ENCODE measurements at regions not wholly inside any gene's neighbourhood (a gene's known extent, or its start where the extent isn't known, plus 50 kb on each side); places are given as distances from the start of the nearest gene placed in this dataset.
"Not testable (repeated sequence)": the region's sequence is repeated elsewhere in the genome, so short reads cannot be mapped to it uniquely, and the experiment has no call there.

DNA sequence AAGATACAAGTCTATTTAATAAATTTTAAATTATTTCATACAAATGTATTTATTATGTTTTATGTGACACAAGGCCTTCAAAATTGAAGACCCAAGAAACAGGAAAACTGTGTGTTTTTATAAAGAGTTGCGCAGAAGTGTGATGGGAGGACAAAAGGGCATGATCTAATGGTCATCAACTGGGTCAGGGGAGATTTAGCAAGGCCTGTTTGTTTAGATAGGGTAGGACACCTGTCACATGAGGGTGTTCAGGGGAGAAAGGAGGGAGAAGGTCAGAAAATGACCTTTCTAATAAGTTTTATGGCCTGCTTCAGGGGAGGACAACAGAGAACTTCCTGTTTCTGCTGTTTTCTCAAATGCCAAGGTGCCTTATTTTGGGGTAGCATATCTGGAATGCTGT, 528.8 kb downstream of the STK39 start:
- WGBS, 4 donors, result 80 to 87% (median 85%) methylated on average over 1 of the region's 1 CpG
- no peak for DNase-seq
- no peaks in the 10 kb centered on the region for H3K4me1 ChIP-seq
- intact Hi-C loops (cut with DNase I), result no loop called here
- H3K27me3 ChIP-seq, result no peaks in the 10 kb centered on the region
- no peak overlapping the region for H3K4me3 ChIP-seq
- no peak overlapping the region for H3K27ac ChIP-seq
- TF ChIP-seq, protein P1, sequence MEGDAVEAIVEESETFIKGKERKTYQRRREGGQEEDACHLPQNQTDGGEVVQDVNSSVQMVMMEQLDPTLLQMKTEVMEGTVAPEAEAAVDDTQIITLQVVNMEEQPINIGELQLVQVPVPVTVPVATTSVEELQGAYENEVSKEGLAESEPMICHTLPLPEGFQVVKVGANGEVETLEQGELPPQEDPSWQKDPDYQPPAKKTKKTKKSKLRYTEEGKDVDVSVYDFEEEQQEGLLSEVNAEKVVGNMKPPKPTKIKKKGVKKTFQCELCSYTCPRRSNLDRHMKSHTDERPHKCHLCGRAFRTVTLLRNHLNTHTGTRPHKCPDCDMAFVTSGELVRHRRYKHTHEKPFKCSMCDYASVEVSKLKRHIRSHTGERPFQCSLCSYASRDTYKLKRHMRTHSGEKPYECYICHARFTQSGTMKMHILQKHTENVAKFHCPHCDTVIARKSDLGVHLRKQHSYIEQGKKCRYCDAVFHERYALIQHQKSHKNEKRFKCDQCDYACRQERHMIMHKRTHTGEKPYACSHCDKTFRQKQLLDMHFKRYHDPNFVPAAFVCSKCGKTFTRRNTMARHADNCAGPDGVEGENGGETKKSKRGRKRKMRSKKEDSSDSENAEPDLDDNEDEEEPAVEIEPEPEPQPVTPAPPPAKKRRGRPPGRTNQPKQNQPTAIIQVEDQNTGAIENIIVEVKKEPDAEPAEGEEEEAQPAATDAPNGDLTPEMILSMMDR (IDR thresholded peaks at IDR 0.05), result no peak
- no peak for TF ChIP-seq POLR2A (IDR thresholded peaks at IDR 0.05)
- H3K36me3 ChIP-seq, result no peaks in the 10 kb centered on the region
- ATAC-seq, result no peak
- H3K9me3 ChIP-seq, result no peaks in the 10 kb centered on the region

- no peaks in the 10 kb centered on the region for H3K9me3 ChIP-seq
- ATAC-seq, result no peak
- no peaks in the 10 kb centered on the region for H3K4me1 ChIP-seq
- WGBS, 4 donors, result 67 to 86% (median 80%) methylated on average over 29 of the region's 29 CpGs
- no peak overlapping the region for H3K4me3 ChIP-seq
- no peaks in the 10 kb centered on the region for H3K27me3 ChIP-seq
- DNase-seq, result no peak
- TF ChIP-seq POLR2A (IDR thresholded peaks at IDR 0.05), result no peak
- TF ChIP-seq, protein P1 (IDR thresholded peaks at IDR 0.05), result no peak
- H3K36me3 ChIP-seq, result no peaks in the 10 kb centered on the region
- intact Hi-C loops (cut with DNase I), result no loop called here
- H3K27ac ChIP-seq, result no peak overlapping the region
Observed at GRCh38 chr2:167715932-167716331, 531.5 kb downstream of the STK39 start.

GRCh38 chr2:167715498-167715897, 531.9 kb downstream of the STK39 start:
- H3K27me3 ChIP-seq; H3K36me3 ChIP-seq; DNase-seq; ATAC-seq; H3K9me3 ChIP-seq; H3K4me1 ChIP-seq; H3K27ac ChIP-seq; H3K4me3 ChIP-seq; intact Hi-C loops (cut with DNase I): not testable (repeated sequence)
- 88 to 91% (median 90%) methylated on average over 4 of the region's 4 CpGs for WGBS, 4 donors

GRCh38 chr2:167712275-167712674, 535.1 kb downstream of the STK39 start:
- intact Hi-C loops (cut with DNase I), result no loop called here
- TF ChIP-seq, protein P1 (IDR thresholded peaks at IDR 0.05), result no peak
- no peak for TF ChIP-seq POLR2A (IDR thresholded peaks at IDR 0.05)
- DNase-seq (no peak), ATAC-seq (no peak)
- H3K9me3 ChIP-seq, result no peaks in the 10 kb centered on the region
- H3K27ac ChIP-seq, result no peak overlapping the region
- 94 to 100% (median 97%) methylated on average over 1 of the region's 1 CpG for WGBS, 4 donors
- H3K4me3 ChIP-seq, result no peak overlapping the region
- H3K27me3 ChIP-seq, result no peaks in the 10 kb centered on the region
- H3K4me1 ChIP-seq, result no peaks in the 10 kb centered on the region
- no peaks in the 10 kb centered on the region for H3K36me3 ChIP-seq

- intact Hi-C loops (cut with DNase I), result no loop called here
- Histone ChIP-seq H3K27ac (no peak overlapping the region), H3K4me3 (no peak overlapping the region), H3K4me1 (no peaks in the 10 kb centered on the region), H3K36me3 (no peaks in the 10 kb centered on the region), H3K27me3 (no peaks in the 10 kb centered on the region), H3K9me3 (no peaks in the 10 kb centered on the region)
- DNase-seq, result no peak
- no peak for ATAC-seq
- TF ChIP-seq POLR2A (IDR thresholded peaks at IDR 0.05), result no peak
- TF ChIP-seq, protein P1 (IDR thresholded peaks at IDR 0.05), result no peak
Observed at GRCh38 chr2:167708998-167709397, 538.4 kb downstream of the STK39 start.
